Testis (tissue), 2 donors: ENCODE measurements at regions not wholly inside any gene's neighbourhood (a gene's known extent, or its start where the extent isn't known, plus 50 kb on each side); places are given as distances from the start of the nearest gene placed in this dataset.

Experiments
- CTCF ChIP-seq, 3 experiments: fragments of 450-650 bp in 2 of 3; fragments of 200-600 bp in 1 of 3; sonication (generic) in 1 of 3; IDR thresholded peaks; one replicate each; pipeline ENCODE4 v1.5.1; 2016 to 2019; ENCODE audit warnings: antibody characterized with exemption in 3 of 3, mild to moderate bottlenecking in 2 of 3, moderate library complexity in 1 of 3
- POLR2A ChIP-seq: fragments of 450-650 bp; IDR thresholded peaks from one replicate; pipeline ENCODE4 v1.6.1; 2017; ENCODE audit warnings: antibody characterized with exemption, mild to moderate bottlenecking, moderate library complexity

- TF ChIP-seq POLR2A (no peak), CTCF (IDR thresholded peaks at IDR 0.05) (no peak)
Observed at GRCh38 chr7:19248115-19248514, 102.9 kb upstream of the FERD3L start.
